Activated T-helper 9 cell treated with anti-CD3 and anti-CD28 coated beads, Interleukin-2, amount 50 U/mL, for 16 hours (primary cell): ENCODE measurements at regions not wholly inside any gene's neighbourhood (a gene's known extent, or its start where the extent isn't known, plus 50 kb on each side); places are given as distances from the start of the nearest gene placed in this dataset.

Experiments used
- DNase-seq: peaks from one replicate; pipeline ENCODE4 v3.0.0-alpha.2; 2020; ENCODE audit warnings: low read depth

- DNase-seq = no peak
Observed at GRCh38 chr2:196361606-196362326, 190.4 kb upstream of the STK17B start.

GRCh38 chr2:196362973-196363549 is 191.7 kb upstream of the STK17B start:
- DNase-seq = no peak

GRCh38 chr2:196365145-196365544 is 193.8 kb upstream of the STK17B start:
- DNase-seq = no peak

- no peak for DNase-seq
Observed at GRCh38 chr2:196365923-196366322, 194.5 kb upstream of the STK17B start.

- no peak for DNase-seq
Observed at GRCh38 chr2:196367633-196368032, 196.3 kb upstream of the STK17B start.

GRCh38 chr2:196368546-196369225 is 197.3 kb upstream of the STK17B start:
- DNase-seq = no peak

GRCh38 chr2:196369967-196370366 is 198.6 kb upstream of the STK17B start:
- DNase-seq = no peak

- no peak for DNase-seq
Observed at GRCh38 chr2:196370381-196370780, 199.0 kb upstream of the STK17B start.

GRCh38 chr2:196372276-196372809 is 201.0 kb upstream of the STK17B start:
- DNase-seq = no peak

- no peak for DNase-seq
Observed at GRCh38 chr2:196372811-196373664, 201.7 kb upstream of the STK17B start.

- DNase-seq = peak; percentile 0
Observed at GRCh38 chr2:196376984-196377877, 205.9 kb upstream of the STK17B start.

- no peak for DNase-seq
Observed at GRCh38 chr2:196379600-196379999, 208.2 kb upstream of the STK17B start.

- DNase-seq = no peak
Observed at GRCh38 chr2:196380098-196380497, 208.7 kb upstream of the STK17B start.

GRCh38 chr2:196380575-196380974 is 209.2 kb upstream of the STK17B start:
- no peak for DNase-seq

GRCh38 chr2:196381464-196381863 is 210.1 kb upstream of the STK17B start:
- no peak for DNase-seq

- no peak for DNase-seq
Observed at GRCh38 chr2:196383799-196384198, 212.4 kb upstream of the STK17B start.

GRCh38 chr2:196384729-196385128 is 213.4 kb upstream of the STK17B start:
- DNase-seq = no peak

GRCh38 chr2:196389670-196390069 is 218.3 kb upstream of the STK17B start:
- DNase-seq = no peak

- DNase-seq = no peak
Observed at GRCh38 chr2:196390243-196391148, 219.1 kb upstream of the STK17B start.

- DNase-seq = no peak
Observed at GRCh38 chr2:196391149-196391479, 219.7 kb upstream of the STK17B start.
